IPS-15b (cell line): ENCODE measurements at regions not wholly inside any gene's neighbourhood (a gene's known extent, or its start where the extent isn't known, plus 50 kb on each side); places are given as distances from the start of the nearest gene placed in this dataset.

ENCODE experiments used
- H3K27me3 ChIP-seq: one replicate; pipeline ENCODE4 v1.6.1; 2013; ENCODE audit warnings: low read length; ENCODE audit not compliant: control insufficient read depth, insufficient read depth
- H3K36me3 ChIP-seq: one replicate; pipeline ENCODE4 v1.6.1; 2013; ENCODE audit warnings: low read length; ENCODE audit not compliant: control insufficient read depth, insufficient read depth
- H3K4me1 ChIP-seq: one replicate; pipeline ENCODE4 v1.6.1; 2013; ENCODE audit warnings: mild to moderate bottlenecking, low read length; ENCODE audit not compliant: control insufficient read depth, insufficient read depth
- H3K4me3 ChIP-seq: one replicate; pipeline ENCODE4 v1.5.1; 2013; ENCODE audit warnings: low read depth, low read length
- H3K9ac ChIP-seq: one replicate; pipeline ENCODE4 v1.6.1; 2013; ENCODE audit warnings: low read depth, mild to moderate bottlenecking, low read length
- H3K9me3 ChIP-seq: one replicate; pipeline ENCODE4 v1.6.1; 2013; ENCODE audit warnings: mild to moderate bottlenecking, low read length; ENCODE audit not compliant: control insufficient read depth, insufficient read depth

DNA sequence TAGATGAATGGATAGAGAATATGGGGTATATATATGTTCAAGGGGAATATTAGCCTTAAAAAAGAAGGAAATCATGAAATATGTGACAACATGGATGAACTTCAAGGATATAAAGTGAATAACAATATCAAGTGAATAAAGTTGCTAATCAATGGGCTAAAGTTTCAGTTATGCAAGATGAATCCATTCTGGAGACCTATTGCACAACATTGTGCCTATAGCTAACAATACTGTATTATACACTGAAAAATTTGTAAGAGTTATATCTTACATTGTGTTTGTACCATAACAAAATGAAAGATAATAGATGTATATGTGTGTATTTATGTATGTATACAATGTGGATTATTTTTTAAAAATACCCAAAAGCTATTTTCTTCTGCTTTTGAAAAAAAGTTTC, 96.3 kb upstream of the DPYD start:
- H3K4me3 ChIP-seq = no peak overlapping the region
- H3K9ac ChIP-seq = no peak overlapping the region
- no peaks in the 10 kb centered on the region for H3K9me3 ChIP-seq
- H3K4me1 ChIP-seq = no peaks in the 10 kb centered on the region
- no peaks in the 10 kb centered on the region for H3K27me3 ChIP-seq
- H3K36me3 ChIP-seq = no peaks in the 10 kb centered on the region

DNA sequence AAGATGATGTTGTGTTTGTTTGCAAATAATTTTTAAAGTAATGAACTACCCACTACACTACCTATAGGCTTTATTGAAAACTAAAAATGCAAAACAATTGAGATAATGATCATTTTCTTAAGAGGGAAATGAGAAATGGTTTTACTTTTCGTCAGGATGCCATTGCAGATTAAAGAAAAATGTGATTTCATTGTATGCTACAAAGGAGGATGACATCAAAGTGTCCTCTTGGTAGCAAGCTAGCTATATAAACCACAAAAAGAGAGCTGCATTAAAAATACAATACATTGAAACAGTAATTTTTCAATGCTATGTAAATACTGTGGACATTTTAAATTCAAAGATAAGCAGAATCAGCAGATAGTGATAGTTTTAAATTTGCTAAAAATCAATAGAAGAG, 87.5 kb upstream of the DPYD start:
- no peaks in the 10 kb centered on the region for H3K27me3 ChIP-seq
- H3K4me1 ChIP-seq = no peaks in the 10 kb centered on the region
- no peaks in the 10 kb centered on the region for H3K36me3 ChIP-seq
- no peak overlapping the region for H3K9ac ChIP-seq
- H3K4me3 ChIP-seq = no peak overlapping the region
- no peaks in the 10 kb centered on the region for H3K9me3 ChIP-seq

DNA sequence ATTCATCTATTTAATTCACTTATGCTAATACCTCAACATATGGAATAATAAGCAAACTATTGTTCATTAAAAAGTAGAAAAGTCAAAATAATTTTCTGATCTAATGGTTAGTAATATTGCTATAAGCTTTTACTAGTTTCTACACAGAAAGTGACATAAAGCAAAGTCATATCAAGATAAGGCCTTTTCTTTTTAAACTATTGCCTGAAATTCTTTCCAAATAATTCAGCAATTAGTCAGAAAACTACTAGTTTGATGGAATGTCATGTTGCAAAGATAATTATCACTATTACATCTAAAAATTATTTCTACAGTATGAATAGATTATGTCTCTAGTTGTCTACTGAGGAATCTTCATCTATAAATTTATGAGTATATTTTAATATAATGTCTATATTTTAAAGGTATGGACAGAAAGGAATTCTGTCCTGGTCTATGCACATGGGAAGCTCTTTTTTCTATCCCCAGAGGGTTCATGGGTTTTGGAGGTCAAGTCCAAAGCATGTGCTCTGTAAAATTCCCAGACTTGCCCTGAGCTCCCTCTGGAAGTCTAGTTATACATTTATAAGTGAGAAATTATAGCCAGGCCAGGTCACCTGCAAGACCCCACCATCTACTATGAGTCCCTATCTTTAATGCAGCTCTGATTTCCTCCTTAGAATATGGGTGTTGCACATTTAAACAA, 84.6 kb upstream of the DPYD start:
- H3K4me1 ChIP-seq = no peaks in the 10 kb centered on the region
- H3K36me3 ChIP-seq = no peaks in the 10 kb centered on the region
- no peak overlapping the region for H3K4me3 ChIP-seq
- no peak overlapping the region for H3K9ac ChIP-seq
- H3K9me3 ChIP-seq = no peaks in the 10 kb centered on the region
- no peaks in the 10 kb centered on the region for H3K27me3 ChIP-seq

DNA sequence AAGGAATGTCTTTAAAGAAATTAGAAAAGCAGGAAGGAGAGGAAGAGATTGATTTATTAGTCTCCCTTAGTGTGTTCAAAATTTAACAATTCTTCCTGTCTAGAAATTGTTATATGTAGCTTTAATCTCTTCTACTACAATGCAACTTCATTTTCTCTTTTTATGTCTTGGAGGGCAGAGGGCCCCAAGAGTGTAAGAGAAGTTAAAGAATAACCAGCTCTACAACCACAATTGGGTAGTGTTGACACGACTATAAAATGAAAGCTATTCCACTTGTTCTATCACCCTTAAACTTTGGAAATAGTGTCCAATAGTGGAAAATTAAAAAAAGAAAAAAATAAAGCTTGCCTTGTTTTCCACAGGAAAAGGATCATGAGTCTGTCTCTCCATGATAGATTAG, 82.6 kb upstream of the DPYD start:
- Histone ChIP-seq H3K9me3 (no peaks in the 10 kb centered on the region), H3K4me3 (no peak overlapping the region), H3K36me3 (no peaks in the 10 kb centered on the region), H3K27me3 (no peaks in the 10 kb centered on the region), H3K9ac (no peak overlapping the region), H3K4me1 (no peaks in the 10 kb centered on the region)

DNA sequence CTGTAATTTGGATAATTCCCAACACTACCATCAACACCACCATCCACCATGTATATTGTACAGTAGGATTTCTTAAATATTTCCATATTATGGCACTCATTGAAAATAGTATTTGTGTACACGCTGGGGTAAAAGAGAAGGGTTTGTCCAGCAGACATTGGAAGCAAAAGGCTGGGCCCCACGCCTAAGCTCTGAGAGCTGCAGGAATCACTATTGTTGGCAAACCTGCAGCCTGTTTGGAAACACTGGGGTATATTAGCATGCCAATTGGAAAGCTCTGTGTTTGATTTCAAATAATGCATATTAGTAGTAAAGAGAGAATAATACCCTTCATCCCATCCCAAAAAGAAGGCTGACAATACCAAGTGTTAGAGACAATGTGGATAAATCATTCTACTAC, 81.5 kb upstream of the DPYD start:
- no peaks in the 10 kb centered on the region for H3K4me1 ChIP-seq
- H3K9ac ChIP-seq = no peak overlapping the region
- no peaks in the 10 kb centered on the region for H3K27me3 ChIP-seq
- no peak overlapping the region for H3K4me3 ChIP-seq
- H3K36me3 ChIP-seq = no peaks in the 10 kb centered on the region
- H3K9me3 ChIP-seq = no peaks in the 10 kb centered on the region

DNA sequence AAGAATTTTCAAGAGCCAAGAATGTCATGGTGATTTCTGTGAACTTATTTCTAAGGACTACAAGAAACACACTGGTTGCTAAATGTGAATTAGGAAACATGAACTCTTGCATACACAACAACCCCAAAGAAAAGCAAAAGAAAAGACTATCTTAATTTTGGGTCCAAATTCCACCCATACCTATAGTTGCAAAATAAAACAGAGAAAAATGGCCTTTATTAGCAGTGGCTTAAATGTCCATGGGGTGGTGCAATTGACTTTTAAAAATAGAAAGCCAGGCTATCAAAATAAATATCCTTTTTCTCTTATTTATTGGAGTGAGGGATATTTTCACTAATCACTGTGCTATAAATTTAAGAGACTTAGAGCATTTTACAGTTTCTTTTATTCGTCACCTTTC, 80.9 kb upstream of the DPYD start:
- H3K36me3 ChIP-seq = no peaks in the 10 kb centered on the region

DNA sequence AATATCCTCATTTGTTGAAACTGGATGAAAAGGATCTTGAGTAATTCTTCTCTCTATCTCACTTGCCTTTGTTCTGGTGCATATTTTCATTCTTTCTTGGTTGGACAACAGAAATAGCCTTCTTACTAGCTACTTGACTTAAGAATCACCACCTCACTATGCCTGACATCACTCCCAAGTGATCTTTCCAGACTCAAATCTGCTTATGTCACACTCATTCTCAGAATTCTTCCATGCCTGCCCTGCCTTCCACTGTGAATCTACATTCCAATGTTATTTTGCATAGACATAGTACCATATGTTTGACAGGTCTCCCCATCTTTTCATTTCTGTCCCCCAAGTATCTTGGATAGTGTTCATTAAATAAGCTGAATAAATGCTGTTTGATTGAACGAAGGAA, 78.5 kb upstream of the DPYD start:
- no peaks in the 10 kb centered on the region for H3K4me1 ChIP-seq

More for the DNA sequence above, 80.9 kb upstream of the DPYD start:
- Histone ChIP-seq H3K9me3 (no peaks in the 10 kb centered on the region), H3K4me3 (no peak overlapping the region), H3K4me1 (no peaks in the 10 kb centered on the region), H3K27me3 (no peaks in the 10 kb centered on the region), H3K9ac (no peak overlapping the region)

DNA sequence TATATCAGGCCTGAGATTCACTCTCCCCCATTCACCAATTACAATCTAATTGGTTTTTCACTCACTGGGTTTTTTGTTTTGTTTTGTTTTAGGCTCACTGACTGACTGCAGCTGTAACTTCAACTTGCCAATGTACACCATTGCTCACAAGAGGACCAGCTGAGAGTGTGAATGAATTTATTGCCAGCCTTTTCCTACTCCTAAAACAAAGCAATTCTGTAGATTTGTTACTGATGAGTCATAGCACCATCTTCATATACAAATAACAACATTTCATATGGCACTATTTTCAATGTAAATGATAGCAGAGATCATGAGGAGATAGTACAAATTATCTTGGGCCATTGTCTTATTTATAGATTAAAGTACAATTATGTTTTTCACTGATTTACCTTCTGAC, 76.0 kb upstream of the DPYD start:
- Histone ChIP-seq H3K9ac (no peak overlapping the region), H3K9me3 (no peaks in the 10 kb centered on the region), H3K36me3 (no peaks in the 10 kb centered on the region), H3K4me3 (no peak overlapping the region), H3K27me3 (no peaks in the 10 kb centered on the region), H3K4me1 (no peaks in the 10 kb centered on the region)

More for the DNA sequence above, 78.5 kb upstream of the DPYD start:
- Histone ChIP-seq H3K4me3 (no peak overlapping the region), H3K9ac (no peak overlapping the region), H3K27me3 (no peaks in the 10 kb centered on the region), H3K36me3 (no peaks in the 10 kb centered on the region), H3K9me3 (no peaks in the 10 kb centered on the region)

DNA sequence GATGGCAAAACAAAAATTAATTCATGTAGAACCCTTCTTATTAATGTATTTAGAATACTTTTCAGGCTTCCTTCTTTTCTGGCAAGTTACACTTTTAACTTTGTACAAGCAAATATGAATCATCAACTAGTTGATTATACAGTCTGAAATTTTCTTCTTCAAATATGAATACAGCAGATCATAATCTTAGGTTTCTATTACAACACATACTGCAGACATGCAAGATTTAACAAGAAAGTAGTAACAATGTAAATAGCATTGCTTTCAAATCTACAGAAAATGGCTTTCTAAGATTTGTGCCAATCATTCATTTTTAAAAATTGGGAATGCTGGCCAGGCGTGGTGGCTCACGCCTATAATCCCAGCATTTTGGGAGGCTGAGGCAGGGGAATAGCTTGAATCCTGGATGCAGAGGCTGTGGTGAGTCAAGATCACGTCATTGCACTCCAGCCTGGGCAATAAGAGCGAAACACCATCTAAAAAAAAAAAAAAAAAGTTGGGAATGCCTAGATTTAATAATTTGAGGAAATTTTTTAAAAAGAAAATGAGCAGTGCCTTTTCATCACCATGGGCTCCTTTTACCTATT, 68.4 kb upstream of the DPYD start:
- Histone ChIP-seq H3K36me3 (no peaks in the 10 kb centered on the region), H3K27me3 (no peaks in the 10 kb centered on the region), H3K9me3 (no peaks in the 10 kb centered on the region), H3K9ac (no peak overlapping the region), H3K4me3 (no peak overlapping the region), H3K4me1 (no peaks in the 10 kb centered on the region)

DNA sequence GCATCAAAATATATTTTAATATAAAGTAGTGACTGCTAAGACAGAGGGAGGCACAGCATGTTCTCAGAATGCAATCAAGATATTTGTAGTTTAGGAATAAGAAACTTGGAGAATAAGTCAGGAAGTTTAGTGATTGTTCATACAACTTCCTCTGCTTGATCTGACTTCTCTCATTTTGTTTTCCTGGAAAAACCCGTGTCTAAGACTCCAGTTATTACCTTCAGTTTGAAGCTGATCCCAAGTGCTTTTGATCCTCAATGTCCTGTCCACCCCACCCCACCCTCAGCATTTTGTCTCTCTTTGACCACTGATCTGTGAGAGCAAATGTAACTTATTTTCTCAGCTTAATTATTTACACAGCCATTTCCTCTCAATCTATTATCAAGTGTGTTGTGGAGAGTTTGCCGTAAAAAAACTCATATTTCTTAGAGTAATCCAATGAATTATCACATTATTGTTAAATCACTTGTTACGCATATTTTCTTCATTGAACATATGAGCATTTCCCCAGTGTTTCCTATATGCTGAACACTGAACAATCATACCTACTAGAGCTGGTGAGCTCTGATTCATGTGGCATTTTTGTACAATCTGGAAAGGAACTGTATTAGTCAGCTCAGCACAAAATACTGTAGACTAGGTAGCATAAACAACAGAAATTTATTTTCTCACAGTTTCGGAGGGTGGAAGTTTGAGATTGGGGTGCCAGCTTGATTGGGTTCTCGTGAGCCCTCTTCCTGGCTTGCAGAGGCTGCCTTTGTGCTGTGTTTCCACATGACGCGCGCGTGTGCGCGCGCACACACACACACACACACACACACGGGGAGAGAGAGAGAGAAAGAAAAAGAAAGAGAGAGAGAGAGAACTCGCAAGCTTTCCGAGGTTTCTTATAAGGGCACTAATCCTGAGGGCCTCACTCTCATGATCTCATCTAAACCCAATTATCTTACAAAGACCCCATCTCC, 65.5 kb upstream of the DPYD start:
- no peaks in the 10 kb centered on the region for H3K4me1 ChIP-seq
- no peaks in the 10 kb centered on the region for H3K27me3 ChIP-seq
- no peaks in the 10 kb centered on the region for H3K36me3 ChIP-seq
- no peak overlapping the region for H3K4me3 ChIP-seq
- H3K9ac ChIP-seq = no peak overlapping the region
- no peaks in the 10 kb centered on the region for H3K9me3 ChIP-seq

DNA sequence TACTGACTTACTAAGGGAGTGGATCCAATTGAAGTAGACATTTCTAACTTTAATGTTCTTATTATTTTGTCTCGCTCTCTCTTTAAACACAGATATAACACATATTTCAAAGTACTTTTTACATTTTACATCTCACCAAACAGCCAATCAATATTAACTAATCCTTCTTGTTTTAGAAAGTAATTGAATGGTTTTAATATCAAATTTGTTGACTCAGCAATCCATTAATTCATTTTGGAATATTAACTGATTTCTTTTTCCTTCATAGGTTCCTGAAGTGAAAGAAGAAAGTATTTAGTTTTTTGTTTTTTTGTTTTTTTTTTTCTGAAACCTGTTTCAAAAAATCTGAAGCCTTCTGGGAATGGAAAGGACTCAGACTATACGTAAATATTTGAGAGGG, 62.3 kb upstream of the DPYD start:
- H3K4me3 ChIP-seq = no peak overlapping the region
- no peaks in the 10 kb centered on the region for H3K4me1 ChIP-seq
- no peak overlapping the region for H3K9ac ChIP-seq

DNA sequence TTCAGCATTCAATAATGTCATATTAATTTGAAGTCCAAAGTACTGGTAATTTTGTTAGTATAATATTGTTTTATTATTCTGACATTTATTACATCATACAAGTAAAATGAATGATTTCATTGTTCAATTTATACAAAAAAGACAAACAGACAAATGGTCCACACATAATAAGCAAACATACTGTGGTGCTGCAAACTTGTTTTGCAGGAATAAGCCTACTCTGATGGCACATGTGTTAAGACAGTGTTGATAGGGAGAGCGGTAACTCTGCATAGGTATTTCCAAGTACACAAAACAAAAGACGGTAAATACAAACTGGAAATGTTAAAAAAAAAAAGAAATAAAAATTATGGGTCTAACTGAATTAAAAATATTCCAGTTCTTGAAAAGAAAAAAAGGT, 59.7 kb upstream of the DPYD start:
- no peaks in the 10 kb centered on the region for H3K4me1 ChIP-seq
- no peaks in the 10 kb centered on the region for H3K27me3 ChIP-seq
- H3K9ac ChIP-seq = no peak overlapping the region
- H3K36me3 ChIP-seq = no peaks in the 10 kb centered on the region
- H3K9me3 ChIP-seq = no peaks in the 10 kb centered on the region
- no peak overlapping the region for H3K4me3 ChIP-seq

More for the DNA sequence above, 62.3 kb upstream of the DPYD start:
- Histone ChIP-seq H3K9me3 (no peaks in the 10 kb centered on the region), H3K36me3 (no peaks in the 10 kb centered on the region), H3K27me3 (no peaks in the 10 kb centered on the region)
